Esophagus muscularis mucosa (tissue), 4 donors: ENCODE measurements at regions not wholly inside any gene's neighbourhood (a gene's known extent, or its start where the extent isn't known, plus 50 kb on each side); places are given as distances from the start of the nearest gene placed in this dataset.

ENCODE experiments used
- EP300 ChIP-seq: sonication (generic); formaldehyde crosslinking; IDR thresholded peaks from one replicate; pipeline ENCODE4 v1.6.1; 2017; ENCODE audit warnings: antibody characterized with exemption
- POLR2A ChIP-seq: fragments of 450-650 bp; IDR thresholded peaks from one replicate; pipeline ENCODE4 v1.6.1; 2017; ENCODE audit warnings: antibody characterized with exemption, moderate library complexity, mild to moderate bottlenecking, low read depth
- POLR2AphosphoS5 ChIP-seq, 2 donors: sonication (generic); formaldehyde crosslinking; IDR thresholded peaks; one replicate each; pipeline ENCODE4 v1.6.1; 2017; ENCODE audit warnings: antibody characterized with exemption in 2 of 2
- TF ChIP-seq, protein P1 (sequence below), 3 experiments: fragments of 200-600 bp in 2 of 3; fragments of 450-650 bp in 1 of 3; sonication (generic) in 2 of 3; IDR thresholded peaks; one replicate each; pipeline ENCODE4 v1.5.1; 2017 to 2019; ENCODE audit warnings: antibody characterized with exemption in 3 of 3, mild to moderate bottlenecking in 2 of 3, moderate library complexity in 1 of 3

DNA sequence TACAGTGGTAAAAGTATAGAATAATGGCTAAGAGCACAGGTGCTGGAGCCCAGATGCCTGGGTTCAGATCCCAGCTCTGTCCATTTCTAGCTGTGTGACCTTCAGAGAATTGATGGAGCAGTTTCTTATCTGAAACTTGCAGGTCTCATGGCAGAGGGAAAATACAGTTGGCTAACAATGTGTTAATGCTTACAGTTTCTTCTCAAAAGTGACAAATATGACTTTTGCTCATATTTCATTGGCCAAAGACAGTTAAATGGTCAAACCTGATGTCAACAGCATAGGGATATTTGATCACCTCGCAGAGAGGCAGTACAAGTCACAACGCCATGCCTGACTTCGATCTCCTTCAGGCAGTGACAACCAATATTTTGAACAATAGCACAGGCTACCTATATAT is 60.2 kb upstream of the LCORL start:
- TF ChIP-seq, protein P1, sequence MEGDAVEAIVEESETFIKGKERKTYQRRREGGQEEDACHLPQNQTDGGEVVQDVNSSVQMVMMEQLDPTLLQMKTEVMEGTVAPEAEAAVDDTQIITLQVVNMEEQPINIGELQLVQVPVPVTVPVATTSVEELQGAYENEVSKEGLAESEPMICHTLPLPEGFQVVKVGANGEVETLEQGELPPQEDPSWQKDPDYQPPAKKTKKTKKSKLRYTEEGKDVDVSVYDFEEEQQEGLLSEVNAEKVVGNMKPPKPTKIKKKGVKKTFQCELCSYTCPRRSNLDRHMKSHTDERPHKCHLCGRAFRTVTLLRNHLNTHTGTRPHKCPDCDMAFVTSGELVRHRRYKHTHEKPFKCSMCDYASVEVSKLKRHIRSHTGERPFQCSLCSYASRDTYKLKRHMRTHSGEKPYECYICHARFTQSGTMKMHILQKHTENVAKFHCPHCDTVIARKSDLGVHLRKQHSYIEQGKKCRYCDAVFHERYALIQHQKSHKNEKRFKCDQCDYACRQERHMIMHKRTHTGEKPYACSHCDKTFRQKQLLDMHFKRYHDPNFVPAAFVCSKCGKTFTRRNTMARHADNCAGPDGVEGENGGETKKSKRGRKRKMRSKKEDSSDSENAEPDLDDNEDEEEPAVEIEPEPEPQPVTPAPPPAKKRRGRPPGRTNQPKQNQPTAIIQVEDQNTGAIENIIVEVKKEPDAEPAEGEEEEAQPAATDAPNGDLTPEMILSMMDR (IDR thresholded peaks at IDR 0.05): no peak
- TF ChIP-seq POLR2A (no peak), POLR2AphosphoS5 (IDR thresholded peaks at IDR 0.05) (no peak), EP300 (no peak)
